ENCODE measurements at regions not wholly inside any gene's neighbourhood (a gene's known extent, or its start where the extent isn't known, plus 50 kb on each side); places are given as distances from the start of the nearest gene placed in this dataset.

- no peak for TF ChIP-seq CTCF (conservative IDR thresholded peaks at IDR 0.05)
- TF ChIP-seq ZFX (IDR thresholded peaks at IDR 0.05) = no peak
- no peak overlapping the region for H3K27ac ChIP-seq
Measured at GRCh38 chr12:127681151-127681754, 585.7 kb upstream of the TMEM132C start.

- no peak overlapping the region for H3K27ac ChIP-seq
- TF ChIP-seq ZFX (IDR thresholded peaks at IDR 0.05) = no peak
- no peak for TF ChIP-seq CTCF (conservative IDR thresholded peaks at IDR 0.05)
Measured at GRCh38 chr12:127685491-127685890, 581.5 kb upstream of the TMEM132C start.

GRCh38 chr12:127685931-127686330 is 581.0 kb upstream of the TMEM132C start:
- H3K27ac ChIP-seq = no peak overlapping the region
- TF ChIP-seq ZFX (IDR thresholded peaks at IDR 0.05) = no peak
- TF ChIP-seq CTCF (conservative IDR thresholded peaks at IDR 0.05) = no peak

GRCh38 chr12:127687181-127687580 is 579.8 kb upstream of the TMEM132C start:
- no peak overlapping the region for H3K27ac ChIP-seq
- no peak for TF ChIP-seq ZFX (IDR thresholded peaks at IDR 0.05)
- TF ChIP-seq CTCF (conservative IDR thresholded peaks at IDR 0.05) = no peak

GRCh38 chr12:127688906-127689428 is 578.0 kb upstream of the TMEM132C start:
- H3K27ac ChIP-seq = no peak overlapping the region
- no peak for TF ChIP-seq CTCF (conservative IDR thresholded peaks at IDR 0.05)
- no peak for TF ChIP-seq ZFX (IDR thresholded peaks at IDR 0.05)

- no peak for TF ChIP-seq ZFX (IDR thresholded peaks at IDR 0.05)
- TF ChIP-seq CTCF (conservative IDR thresholded peaks at IDR 0.05) = peak; percentile 63
- H3K27ac ChIP-seq = no peak overlapping the region
Measured at GRCh38 chr12:127690161-127690560, 576.8 kb upstream of the TMEM132C start.

- H3K27ac ChIP-seq = no peak overlapping the region
- no peak for TF ChIP-seq ZFX (IDR thresholded peaks at IDR 0.05)
- no peak for TF ChIP-seq CTCF (conservative IDR thresholded peaks at IDR 0.05)
Measured at GRCh38 chr12:127696963-127697362, 570.0 kb upstream of the TMEM132C start.
